ENCODE measurements at regions not wholly inside any gene's neighbourhood (a gene's known extent, or its start where the extent isn't known, plus 50 kb on each side); places are given as distances from the start of the nearest gene placed in this dataset.
"Not testable (repeated sequence)": the region's sequence is repeated elsewhere in the genome, so short reads cannot be mapped to it uniquely, and the experiment has no call there.

GRCh38 chr2:71926876-71927756, 220.5 kb downstream of the CYP26B1 start:
- DNase-seq (ENCODE audit: extremely low read depth in 1 of 2, low read depth in 1 of 2): no peak

GRCh38 chr2:71926089-71926447, 221.6 kb downstream of the CYP26B1 start:
- no peak for DNase-seq (ENCODE audit: extremely low read depth in 1 of 2, low read depth in 1 of 2)

DNA sequence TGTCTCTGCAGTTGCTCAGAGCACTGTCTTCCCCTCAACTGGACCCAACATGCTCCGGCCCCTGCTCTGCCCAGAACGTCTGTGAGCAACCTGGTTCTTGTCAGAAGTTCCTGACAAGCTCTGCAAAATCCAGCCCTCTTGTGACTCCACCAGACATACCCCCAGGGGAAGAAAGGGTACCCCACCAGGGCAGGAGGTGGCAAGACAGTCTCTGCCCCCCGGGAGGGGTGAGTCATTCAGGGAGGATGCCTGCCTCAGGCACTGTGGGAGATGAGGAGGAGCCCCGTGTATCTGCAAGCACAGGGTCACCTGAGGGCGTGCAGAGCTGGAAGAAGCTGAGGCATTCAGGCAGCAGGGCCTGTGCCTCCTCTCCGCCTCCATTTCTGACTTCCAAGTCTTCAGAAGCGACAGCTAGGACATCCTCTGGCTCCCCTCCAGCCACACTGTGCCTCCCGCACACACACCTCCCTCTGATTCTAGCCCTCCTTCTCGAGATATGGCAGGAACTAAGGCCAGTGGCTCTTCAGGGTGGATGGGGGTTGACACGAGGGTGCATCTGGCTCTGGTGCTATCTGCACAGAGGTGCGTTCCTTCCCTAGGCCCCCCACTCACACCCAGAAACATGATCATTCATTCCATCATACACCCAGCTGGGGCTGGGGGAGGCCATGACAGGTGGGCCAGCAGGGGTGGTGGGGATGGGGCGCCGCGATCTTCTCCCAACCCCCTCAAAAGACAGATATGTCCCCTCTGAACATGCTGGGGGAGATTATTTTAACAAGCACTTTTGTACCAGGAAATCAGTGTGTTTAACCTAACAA, 222.2 kb downstream of the CYP26B1 start:
- no peak for DNase-seq (ENCODE audit: extremely low read depth in 1 of 2, low read depth in 1 of 2)

GRCh38 chr2:71923887-71924533, 223.7 kb downstream of the CYP26B1 start:
- peak in 1 of 2 donors; percentile 27 for DNase-seq (ENCODE audit: extremely low read depth in 1 of 2, low read depth in 1 of 2)

DNA sequence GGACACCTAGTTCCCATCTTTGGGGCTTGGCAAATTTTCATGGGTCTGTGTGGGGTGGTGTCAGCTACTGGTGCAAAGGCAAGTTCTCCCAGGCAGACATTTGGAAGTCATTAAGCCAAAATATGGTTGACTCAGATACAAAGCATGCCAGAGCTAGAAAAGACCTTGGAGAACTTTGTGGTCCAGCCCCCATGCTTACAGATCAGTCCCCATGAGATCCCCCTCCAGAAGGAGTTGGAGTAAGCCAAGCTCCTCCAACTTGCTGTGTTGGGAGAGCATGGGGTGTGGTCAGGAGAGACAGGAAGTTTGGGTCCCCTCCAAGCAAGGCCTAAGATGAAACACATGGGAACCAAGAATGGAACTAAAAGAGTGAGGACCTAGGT, 224.5 kb downstream of the CYP26B1 start:
- no peak for DNase-seq (ENCODE audit: extremely low read depth in 1 of 2, low read depth in 1 of 2)

DNA sequence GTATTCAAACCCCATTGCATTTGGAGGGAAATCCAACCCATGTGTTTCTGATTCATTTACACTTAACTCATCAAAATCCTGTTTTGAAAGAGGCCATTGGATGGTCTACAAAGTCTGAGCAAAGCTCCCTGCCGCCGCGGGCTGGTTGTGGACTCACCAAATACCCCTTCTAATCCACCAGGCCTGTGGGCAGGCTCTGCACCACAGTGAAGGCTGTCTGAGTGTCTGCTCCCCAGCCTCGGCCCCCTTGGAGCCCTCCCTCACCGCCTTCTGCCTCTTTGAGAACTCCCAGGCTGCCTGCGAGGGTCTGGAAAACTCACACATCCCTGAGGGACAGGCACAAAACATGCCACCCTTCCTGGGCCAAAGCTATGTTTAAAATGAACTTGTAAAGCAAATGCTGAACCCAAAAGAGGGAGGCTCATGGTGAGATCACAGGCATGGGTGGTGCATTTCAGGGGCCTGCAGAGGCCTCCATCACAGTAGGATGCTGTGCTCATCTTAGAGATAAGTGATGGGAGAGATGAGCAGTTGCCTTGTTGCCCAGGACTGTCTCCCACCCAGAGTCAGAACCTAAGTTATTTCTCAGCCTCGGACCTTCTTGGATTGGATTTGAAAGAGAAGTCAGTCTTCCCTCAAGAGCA, 225.0 kb downstream of the CYP26B1 start:
- no peak for DNase-seq (ENCODE audit: extremely low read depth in 1 of 2, low read depth in 1 of 2)

DNA sequence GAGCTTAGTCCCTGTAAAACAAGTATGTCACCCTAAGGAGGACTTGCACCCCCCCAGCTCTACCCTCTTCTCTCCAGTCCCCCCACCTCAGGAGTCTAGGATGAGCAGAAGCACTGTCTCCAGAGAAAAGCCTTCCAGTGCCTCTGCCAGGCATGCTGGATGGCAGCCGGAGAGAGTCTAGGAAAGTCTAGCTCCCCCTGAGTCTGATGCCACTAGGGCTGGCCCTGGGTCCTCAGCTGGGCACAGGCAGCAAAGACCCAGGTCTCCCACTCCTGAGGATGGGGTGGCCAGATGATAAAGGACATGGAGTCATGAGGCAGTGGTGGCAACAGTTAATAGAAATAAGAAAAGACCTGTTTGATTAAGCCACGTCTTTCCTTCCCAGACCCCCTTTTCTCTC, 225.6 kb downstream of the CYP26B1 start:
- no peak for DNase-seq (ENCODE audit: extremely low read depth in 1 of 2, low read depth in 1 of 2)

DNA sequence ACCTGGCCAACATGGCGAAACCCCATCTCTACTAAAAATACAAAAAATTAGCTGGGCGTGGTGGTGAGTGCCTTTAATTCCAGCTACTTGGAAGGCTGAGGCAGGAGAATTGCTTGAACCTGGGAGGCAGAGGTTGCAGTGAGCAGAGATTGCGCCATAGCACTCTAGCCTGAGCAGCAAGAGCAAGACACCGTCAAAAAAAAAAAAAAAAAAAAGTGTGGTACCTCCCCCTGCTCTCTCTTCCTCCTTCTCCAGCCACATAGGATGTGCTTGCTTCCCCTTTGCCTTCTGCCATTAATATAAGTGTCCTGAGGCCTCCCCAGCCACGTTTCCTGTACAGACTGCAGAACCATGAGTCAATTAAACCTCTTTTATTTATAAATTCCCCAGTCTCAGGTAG, 226.8 kb downstream of the CYP26B1 start:
- not testable (repeated sequence) for DNase-seq (ENCODE audit: extremely low read depth in 1 of 2, low read depth in 1 of 2)

GRCh38 chr2:71919708-71920107, 228.0 kb downstream of the CYP26B1 start:
- no peak for DNase-seq (ENCODE audit: extremely low read depth in 1 of 2, low read depth in 1 of 2)

GRCh38 chr2:71910277-71910676, 237.4 kb downstream of the CYP26B1 start:
- no peak for DNase-seq (ENCODE audit: extremely low read depth in 1 of 2, low read depth in 1 of 2)

DNA sequence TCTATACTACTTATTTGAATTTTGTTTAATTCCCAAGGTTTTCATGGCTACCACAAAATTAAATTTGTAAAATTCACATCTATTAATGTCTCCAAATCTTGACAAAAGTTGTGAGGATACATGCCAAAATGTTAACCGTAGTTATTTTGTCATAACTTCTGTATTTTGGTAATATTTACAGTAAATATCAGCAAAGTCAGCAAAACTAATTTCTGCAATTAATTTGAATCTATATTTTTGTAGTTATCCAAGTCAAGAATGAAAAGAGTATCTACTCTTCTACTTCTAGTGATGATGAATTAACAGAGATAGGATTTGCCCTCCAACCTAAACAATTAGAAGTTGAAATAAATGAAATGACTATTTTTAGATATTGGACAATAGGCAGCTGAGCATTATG, 238.9 kb downstream of the CYP26B1 start:
- DNase-seq (ENCODE audit: extremely low read depth in 1 of 2, low read depth in 1 of 2): no peak

DNA sequence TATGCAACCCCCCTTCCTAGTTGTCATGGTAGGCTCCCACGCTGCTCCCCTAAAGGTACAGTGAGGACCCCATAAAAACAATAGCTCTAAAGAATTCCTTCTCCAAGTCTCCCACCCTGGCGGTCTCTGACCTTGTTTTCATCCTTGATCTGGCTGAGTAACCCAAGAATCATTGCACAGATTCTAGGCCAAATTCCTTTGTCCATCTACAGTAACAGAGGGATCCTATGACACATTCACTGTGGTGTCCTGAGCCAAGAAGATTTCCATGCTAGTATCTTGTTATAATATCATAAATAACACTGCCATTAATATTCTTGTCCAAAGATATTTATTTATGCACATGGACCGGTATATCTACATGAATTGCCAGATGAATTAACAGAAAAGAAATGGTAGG, 240.2 kb downstream of the CYP26B1 start:
- DNase-seq (ENCODE audit: extremely low read depth in 1 of 2, low read depth in 1 of 2): no peak

- no peak for DNase-seq (ENCODE audit: extremely low read depth in 1 of 2, low read depth in 1 of 2)
Observed at GRCh38 chr2:71906357-71906973, 241.2 kb downstream of the CYP26B1 start.

DNA sequence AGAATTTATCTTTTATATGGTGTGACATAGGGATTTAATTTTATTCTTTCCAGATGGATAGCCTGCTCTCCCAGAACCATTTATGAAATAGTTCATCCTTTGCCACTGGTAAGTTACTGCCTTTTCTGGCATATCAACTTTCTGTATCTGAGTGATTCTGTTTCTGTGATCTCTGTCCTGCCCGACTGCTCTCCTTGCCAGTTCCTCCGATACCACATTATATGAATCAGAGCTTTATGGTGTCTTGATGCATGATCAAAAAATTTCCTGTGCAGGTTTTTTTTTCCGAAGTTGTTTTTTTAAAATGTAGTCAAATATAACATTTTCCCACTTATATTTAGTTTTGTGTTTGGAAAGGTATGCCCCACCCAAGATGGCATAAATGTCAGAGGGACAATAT, 242.5 kb downstream of the CYP26B1 start:
- DNase-seq (ENCODE audit: extremely low read depth in 1 of 2, low read depth in 1 of 2): no peak

DNA sequence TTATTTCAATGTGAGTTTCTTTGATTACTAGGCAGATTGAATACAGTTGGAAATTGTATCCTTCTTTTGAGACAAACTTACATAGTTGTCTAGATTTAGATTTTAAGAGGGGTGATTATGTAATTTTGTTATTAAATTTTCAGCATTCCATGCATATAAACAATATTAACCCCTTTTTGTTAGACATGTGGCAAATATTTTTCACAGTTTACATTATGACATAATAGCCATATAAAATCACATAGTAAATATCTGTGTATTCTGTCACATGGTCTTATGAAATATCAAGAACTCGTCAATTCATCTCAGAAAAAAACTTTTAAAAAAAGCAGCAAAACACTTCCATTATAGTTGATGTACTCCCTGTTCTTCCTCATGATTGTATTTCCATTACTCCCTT, 243.8 kb downstream of the CYP26B1 start:
- no peak for DNase-seq (ENCODE audit: extremely low read depth in 1 of 2, low read depth in 1 of 2)

GRCh38 chr2:71901466-71901865, 246.2 kb downstream of the CYP26B1 start:
- no peak for DNase-seq (ENCODE audit: extremely low read depth in 1 of 2, low read depth in 1 of 2)

- no peak for DNase-seq (ENCODE audit: extremely low read depth in 1 of 2, low read depth in 1 of 2)
Observed at GRCh38 chr2:71898851-71899681, 248.6 kb downstream of the CYP26B1 start.

GRCh38 chr2:71898375-71898774, 249.3 kb downstream of the CYP26B1 start:
- DNase-seq (ENCODE audit: extremely low read depth in 1 of 2, low read depth in 1 of 2): no peak

- DNase-seq (ENCODE audit: extremely low read depth in 1 of 2, low read depth in 1 of 2): no peak
Observed at GRCh38 chr2:71897836-71898235, 249.8 kb downstream of the CYP26B1 start.

DNA sequence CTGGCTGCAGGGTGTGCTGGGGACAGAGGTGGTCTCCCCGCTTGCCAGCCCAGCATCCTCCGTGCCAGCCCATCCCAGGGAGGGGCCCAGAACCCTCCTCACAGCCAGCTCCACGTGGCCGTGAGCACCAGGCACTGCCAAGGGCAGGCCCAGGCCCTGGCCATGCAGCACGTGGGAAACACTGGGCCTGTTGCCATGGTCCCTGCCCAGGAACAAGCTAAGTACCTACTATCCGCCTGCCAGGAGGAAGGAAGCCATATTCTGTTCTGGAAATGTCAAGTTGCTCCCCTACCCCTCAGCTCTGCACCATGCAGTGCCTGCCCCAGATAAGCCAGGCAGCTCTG, 250.6 kb downstream of the CYP26B1 start:
- no peak for DNase-seq (ENCODE audit: extremely low read depth in 1 of 2, low read depth in 1 of 2)
